HG03354 (cell line): ENCODE measurements at regions not wholly inside any gene's neighbourhood (a gene's known extent, or its start where the extent isn't known, plus 50 kb on each side); places are given as distances from the start of the nearest gene placed in this dataset.
"Not testable (repeated sequence)": the region's sequence is repeated elsewhere in the genome, so short reads cannot be mapped to it uniquely, and the experiment has no call there.

Experiments
- ATAC-seq: cut with Tn5 transposase; IDR thresholded peaks from one replicate; pipeline ENCODE4 v1.9.1; 2021; ENCODE audit warnings: mild to moderate bottlenecking; ENCODE audit not compliant: unreplicated experiment, poor library complexity, severe bottlenecking

GRCh38 chr4:134490863-134491262 lies 289.3 kb upstream of the PABPC4L start:
- no peak for ATAC-seq

DNA sequence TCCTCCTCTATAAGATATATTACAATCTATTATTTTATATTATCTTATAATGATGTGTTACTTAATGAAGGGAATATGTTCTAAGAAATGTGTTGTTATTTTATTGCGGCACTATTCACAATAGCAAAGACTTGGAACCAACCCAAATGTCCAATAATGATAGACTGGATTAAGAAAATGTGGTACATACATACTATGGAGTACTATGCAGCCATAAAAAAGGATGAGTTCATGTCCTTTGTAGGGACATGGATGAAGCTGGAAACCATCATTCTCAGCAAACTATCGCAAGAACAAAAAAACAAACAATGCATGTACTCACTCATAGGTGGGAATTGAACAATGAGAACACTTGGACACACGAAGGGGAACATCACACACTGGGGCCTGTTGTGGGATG lies 281.9 kb upstream of the PABPC4L start:
- not testable (repeated sequence) for ATAC-seq

DNA sequence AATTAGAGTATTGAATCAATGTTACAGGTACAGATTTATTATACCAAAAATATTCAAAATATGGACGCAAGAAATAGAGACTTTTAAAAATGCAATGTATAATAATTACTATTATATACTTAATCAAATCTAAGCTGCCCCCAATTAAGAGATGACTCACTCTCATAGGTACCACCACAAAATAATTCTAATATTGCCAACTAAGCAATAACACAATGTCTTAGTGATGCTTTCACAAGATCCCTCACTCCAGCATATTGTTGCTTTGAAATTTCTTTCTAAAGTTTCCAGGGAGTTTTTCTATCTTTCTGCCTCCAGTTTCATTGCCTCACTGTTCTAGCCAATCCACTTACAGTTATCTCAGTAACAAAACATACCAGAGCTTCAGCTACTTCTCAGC lies 270.0 kb upstream of the PABPC4L start:
- no peak for ATAC-seq

DNA sequence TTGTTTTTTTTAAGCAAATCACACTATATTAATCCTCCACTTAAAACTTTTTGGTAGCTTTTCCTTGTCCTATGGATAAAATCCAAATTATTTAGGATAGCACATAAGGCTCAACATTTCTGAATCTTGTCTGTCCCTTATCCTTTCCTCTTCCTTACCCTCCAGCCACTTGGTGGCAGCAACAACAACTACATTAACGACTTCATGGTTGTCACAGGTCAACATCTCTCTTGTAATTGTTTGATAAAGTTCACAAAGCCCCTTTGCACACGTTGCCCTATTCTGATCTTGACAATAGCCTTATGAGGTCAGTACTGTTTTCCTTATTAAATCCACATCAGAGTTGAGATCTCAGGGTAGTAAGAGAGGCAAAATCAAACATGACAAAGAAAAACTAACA lies 269.0 kb upstream of the PABPC4L start:
- no peak for ATAC-seq

GRCh38 chr4:134465417-134465816 lies 263.8 kb upstream of the PABPC4L start:
- no peak for ATAC-seq

- ATAC-seq: no peak
Measured at GRCh38 chr4:134463771-134464170, 262.2 kb upstream of the PABPC4L start.

- no peak for ATAC-seq
Measured at GRCh38 chr4:134426821-134427220, 225.2 kb upstream of the PABPC4L start.

DNA sequence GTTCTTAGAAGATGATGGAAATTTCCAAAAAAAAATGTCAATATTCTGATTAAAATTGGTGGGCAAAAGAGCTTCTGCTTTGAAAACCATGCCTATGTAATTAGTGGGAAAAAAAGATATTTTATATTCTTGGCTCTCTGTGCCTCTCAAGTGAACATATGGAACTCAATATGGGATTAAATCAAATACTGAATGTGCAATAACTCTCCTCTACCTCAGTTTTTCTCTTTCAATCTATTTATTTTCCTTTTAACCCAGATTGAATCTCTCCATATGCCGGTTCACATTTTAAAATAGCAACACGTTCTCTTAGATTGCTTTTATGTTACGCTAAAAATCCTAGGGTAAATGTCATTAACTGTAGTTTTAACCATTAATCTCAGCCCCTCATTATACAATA lies 224.2 kb upstream of the PABPC4L start:
- no peak for ATAC-seq

DNA sequence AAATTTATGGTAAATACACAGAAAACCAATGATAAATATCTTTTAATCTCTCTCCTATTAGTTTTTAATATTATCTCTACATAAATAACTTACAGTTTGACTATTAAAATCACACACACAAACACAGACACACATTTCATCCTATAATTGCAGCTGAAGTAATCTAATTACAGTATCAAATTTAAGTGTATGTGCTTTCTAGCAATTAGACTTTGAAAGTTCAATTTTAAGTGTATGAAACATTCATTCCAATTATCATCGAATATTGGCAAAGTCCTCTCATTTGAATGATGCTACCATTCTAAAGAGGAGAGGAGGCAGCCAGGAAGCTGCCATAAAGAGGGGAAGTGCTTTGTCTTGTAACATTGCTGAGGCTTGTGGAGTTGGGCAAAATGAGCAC lies 221.2 kb upstream of the PABPC4L start:
- no peak for ATAC-seq

- no peak for ATAC-seq
Measured at GRCh38 chr4:134421734-134422133, 220.1 kb upstream of the PABPC4L start.

GRCh38 chr4:134408897-134409296 lies 207.3 kb upstream of the PABPC4L start:
- ATAC-seq: no peak

DNA sequence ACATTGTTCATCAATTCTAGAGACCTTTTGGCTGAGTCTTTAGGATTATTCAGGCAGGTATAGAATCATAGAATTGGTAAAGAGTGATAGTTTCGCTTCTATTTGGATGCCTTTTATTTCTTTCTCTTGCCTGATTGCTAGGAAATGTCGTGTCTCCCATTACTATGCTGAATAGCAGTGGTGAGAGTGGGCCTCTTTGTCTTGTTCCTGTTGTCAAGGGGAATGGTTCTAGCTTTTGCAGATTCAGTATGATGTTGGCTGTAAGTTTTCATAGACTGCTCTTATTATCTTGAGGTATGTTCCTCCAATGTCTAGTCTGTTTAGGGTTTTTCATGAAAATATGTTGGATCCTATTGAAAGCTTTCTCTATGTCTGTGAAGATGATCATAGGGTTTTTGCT lies 200.2 kb upstream of the PABPC4L start:
- no peak for ATAC-seq

DNA sequence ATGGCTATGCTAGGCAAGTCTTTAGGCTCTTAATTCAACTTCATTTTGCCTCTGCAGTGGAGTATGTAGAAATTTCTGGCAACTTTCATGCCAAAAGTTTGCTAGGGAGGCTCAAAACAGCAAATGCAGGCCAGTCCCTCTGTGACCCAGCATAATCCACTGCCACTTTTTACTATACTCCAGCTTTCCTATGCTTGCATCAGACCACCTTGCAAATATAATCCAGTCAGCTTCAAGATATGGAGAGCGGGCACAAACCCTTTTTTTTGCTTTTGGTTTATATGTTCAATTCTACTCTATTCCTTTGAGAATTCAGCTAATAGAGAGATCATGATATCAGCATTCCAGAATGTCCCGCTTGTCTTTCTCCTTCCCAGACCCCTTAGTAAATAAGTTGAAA lies 192.0 kb upstream of the PABPC4L start:
- no peak for ATAC-seq

- ATAC-seq: no peak
Measured at GRCh38 chr4:134390319-134390718, 188.7 kb upstream of the PABPC4L start.

- no peak for ATAC-seq
Measured at GRCh38 chr4:134388351-134388750, 186.8 kb upstream of the PABPC4L start.

DNA sequence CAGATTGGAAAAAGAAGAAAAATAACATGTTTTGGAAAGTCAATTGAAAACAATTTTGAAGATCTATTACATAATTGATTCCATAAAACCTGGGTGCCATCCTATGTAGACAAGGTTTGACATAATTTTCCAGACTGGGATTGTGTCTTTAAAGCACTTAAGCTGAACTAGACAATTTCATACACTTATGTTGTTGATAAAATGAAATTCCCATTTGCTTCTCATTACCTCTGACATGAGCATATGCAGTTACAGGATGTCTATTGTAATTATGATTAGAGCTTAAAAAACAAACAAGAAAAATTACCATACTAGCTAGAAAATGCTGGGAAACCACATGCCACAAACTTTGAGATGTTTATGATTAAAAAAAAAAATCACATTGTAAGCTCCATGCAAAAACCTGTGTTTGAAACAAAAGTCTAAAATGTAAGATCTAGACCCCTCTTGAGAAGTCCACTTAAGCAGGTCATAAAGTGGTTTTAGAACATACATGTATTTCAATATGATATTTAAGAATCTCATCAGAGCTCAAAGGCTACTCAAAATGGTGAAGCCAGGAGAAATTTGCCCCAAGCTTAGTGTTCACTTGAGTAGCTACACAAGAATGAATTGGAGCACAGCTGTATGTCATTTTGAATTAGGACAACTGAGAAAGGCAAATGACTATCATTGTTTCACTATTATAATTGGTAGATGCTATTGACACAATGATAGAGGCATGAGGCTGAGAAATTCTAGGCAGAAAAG lies 181.1 kb upstream of the PABPC4L start:
- no peak for ATAC-seq

DNA sequence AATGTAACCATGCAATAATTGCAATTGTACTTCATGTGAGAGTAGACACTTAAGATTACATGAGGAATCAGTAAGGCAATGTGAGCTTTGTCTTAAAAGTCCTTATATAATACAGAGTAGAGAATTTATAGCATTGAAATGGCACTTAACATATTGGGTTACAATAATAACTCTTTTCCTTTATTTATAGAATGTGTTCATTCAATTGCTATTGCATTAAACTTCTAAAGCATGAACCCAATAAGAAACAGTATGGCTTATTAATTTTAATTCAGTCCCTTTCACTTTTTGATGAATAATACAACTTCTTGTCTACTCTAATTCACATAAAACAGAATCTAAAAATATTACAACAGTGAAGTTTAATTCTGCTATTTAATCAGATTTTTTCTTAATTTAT lies 174.2 kb upstream of the PABPC4L start:
- no peak for ATAC-seq

DNA sequence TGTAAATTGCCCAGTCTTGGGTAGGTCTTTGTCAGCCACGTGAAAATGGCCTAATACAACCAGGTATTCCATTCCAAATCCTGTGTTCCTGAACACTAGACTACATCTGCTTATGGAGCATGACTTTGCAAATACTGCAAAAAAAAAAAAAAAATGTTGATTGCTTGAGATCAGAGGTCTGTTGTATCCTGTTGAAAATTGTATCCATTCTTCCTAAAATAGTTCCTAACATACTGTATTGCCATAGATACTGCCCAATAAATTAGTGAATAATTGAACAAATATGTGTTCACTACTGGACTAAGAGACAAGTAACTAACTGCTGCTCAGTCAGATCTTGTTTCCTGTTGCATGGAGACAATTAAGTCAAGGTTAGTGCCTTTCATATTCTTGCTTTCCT lies 164.3 kb upstream of the PABPC4L start:
- ATAC-seq: no peak

- ATAC-seq: no peak
Measured at GRCh38 chr4:134364928-134365327, 163.3 kb upstream of the PABPC4L start.

DNA sequence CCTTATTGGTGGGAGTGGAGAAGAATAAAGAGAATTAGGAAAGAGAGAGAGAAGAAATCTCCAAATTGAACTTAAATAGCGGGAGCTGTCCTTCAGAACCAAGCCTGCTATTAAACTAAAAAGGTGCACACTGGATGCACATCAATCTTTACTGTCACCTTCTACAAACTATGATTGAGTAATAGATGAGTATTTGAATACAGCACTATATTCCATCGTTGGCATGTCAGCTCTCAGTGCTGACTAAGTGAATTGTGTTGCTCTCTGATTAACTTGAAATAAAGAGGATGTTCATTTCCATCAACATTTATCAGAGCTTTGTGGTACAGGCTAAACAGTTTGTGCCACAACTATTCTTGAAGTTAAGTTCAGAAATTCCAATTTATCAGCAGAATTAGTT lies 143.7 kb upstream of the PABPC4L start:
- ATAC-seq: no peak

GRCh38 chr4:134343656-134344055 lies 142.1 kb upstream of the PABPC4L start:
- no peak for ATAC-seq

DNA sequence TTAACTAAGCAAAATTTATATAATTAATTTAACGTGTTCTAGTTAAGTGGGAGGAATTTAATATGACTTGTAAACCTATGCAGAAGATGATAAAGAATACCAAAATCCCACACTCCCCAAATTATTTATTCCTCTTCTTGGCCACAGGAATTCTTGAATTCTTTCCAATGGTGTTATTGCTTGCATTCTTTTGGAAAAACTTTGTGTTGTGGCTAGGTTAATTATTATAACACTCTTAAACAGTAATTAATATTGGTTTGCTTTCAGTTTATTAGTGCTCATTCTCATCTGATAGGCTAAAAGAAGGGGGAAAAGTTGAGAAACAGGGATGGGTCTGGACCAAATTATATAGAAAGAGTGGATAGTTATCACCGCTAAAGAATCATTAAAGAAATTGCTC lies 141.5 kb upstream of the PABPC4L start:
- no peak for ATAC-seq
